Activated gamma-delta T cell treated with anti-CD3 and anti-CD28 coated beads, Interleukin-2, amount 50 U/mL, for 16 hours (primary cell): ENCODE measurements at regions not wholly inside any gene's neighbourhood (a gene's known extent, or its start where the extent isn't known, plus 50 kb on each side); places are given as distances from the start of the nearest gene placed in this dataset.

Experiments used
- DNase-seq: peaks from one replicate; pipeline ENCODE4 v3.0.0-alpha.2; 2020; ENCODE audit warnings: low read depth

DNA sequence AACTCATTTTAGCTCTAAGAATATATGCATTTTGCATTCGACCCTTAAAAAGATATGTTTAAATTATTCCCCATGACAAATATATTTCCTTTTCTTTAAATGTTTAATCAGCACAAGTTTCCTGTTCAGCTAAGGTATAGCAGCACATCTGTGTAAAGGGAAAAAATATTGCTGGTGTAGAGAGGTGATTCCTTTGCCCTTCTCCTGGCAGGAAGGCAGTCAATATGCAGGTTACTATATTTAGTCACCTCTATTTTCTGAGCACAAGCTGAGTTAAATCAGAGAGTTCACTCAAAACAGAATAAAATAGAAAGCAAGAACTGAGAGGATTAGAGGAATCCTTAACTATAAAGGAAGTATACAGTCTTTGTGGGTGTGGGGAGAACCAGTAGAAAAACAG is 274.4 kb upstream of the PCSK5 start:
- DNase-seq: no peak

DNA sequence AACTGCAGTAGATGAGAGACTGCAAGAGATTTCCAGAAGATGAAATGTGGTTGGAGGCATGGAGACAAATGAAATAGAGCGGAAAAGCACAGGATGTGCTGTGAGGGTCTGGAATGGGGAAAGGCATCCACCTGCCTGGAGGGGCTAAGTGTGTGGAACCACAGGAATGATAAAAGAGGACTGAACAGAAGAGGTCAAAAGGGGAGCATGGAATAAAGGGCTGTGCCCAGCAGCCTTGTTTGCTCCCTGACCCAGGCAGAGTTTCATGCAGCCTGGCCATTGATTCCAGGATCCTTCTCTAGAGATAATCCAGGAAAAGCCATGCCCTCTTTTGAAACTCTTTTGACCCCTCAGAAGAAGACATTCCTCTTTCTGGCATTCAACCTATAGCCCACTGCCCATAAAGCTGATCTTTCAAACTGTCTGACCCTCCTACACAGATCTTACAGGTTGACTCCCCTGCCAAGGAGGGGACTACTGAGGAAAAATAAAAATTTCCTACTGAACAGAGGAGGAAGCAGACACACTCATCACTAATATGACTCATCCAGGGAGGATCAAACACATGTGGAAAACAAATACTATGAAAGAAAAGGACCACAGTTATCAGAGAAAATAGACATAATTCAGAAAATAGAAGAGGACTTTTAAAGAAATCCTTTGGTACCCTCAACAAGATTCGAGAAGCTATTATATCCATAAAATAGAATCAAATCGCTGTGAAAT is 273.5 kb upstream of the PCSK5 start:
- DNase-seq: no peak

GRCh38 chr9:75623462-75623861 is 267.0 kb upstream of the PCSK5 start:
- DNase-seq: no peak

DNA sequence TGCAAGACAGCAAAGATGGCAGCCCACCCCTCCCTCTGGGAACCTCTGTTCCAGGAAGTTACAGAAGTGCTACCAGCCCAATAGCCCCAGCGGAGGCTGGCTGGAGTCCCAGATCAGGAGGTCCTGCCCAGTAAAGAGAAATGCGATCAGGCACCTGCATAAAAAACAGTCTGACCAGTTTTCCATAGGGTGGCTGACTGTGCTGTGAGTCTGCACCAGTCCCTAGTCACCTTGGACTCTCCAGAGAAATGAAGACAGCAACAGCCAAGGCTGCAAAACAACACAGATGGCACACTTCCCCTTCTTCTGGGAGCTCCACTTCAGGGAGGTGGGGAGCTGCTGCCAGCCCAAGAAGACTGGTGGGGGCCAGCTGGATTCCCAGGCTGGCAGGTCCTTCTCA is 265.5 kb upstream of the PCSK5 start:
- DNase-seq: no peak

DNA sequence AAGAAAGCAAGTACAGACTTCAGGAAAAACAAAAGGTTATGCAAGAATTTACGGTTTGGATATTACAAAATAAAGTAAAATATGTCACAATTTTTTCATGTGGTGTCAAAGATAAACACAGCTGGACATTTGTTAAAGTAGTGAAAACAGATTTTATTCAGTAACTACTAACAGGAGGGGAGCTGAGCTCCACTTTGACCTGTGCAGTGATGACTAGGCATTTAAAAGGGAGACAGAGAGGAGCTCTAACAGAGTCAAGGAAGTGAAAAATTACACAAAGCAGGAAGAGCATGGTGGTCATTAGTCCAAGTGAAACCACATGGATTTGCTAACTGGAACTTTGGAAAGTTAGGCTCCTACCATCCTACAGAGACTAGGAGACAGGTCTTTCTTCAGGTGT is 263.6 kb upstream of the PCSK5 start:
- no peak for DNase-seq

DNA sequence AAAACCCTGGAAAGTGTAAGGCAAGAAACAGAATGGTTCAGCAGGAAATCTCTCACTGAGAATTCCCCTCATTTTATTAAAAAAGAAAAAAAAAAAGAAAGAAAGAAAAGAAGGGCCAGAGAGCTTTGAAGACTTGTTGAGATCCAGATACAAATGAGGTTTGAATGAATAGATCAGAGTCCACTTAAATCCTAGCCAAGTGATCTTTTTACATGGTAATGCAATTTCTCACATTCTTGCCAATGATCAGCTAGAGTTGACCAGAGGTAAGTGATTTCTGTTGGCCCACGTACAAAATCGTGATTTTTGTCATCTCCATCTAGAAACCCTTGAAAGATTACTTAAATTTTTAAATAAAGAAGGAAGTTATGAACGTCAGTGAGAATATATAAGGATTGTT is 261.5 kb upstream of the PCSK5 start:
- no peak for DNase-seq

GRCh38 chr9:75633451-75634057 is 256.9 kb upstream of the PCSK5 start:
- DNase-seq: no peak

GRCh38 chr9:75636427-75637045 is 253.9 kb upstream of the PCSK5 start:
- no peak for DNase-seq

- DNase-seq: no peak
These were observed 250.4 kb upstream of the PCSK5 start for GRCh38 chr9:75639971-75640610.

GRCh38 chr9:75642522-75642921 is 248.0 kb upstream of the PCSK5 start:
- no peak for DNase-seq

- DNase-seq: no peak
These were observed 245.8 kb upstream of the PCSK5 start for GRCh38 chr9:75644649-75645048.

DNA sequence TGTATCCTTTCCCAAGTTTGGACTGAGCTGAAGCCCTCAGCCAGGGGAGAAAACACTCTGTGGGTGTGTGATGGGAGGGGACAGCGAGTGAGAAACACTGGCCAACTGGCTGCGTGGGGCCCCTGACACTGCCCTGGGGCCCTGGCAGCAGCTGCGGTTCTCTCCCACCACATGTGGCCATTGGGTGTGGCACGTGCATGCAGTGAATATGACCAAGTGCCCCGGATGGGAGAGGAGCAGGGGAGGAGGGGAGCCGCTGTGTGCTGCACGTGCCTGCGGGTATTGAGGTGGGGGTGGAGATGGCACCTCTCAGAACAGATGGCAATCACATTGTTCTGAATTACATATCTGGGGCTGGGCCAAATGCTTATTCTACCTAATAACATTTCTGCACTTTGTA is 242.4 kb upstream of the PCSK5 start:
- DNase-seq: no peak

DNA sequence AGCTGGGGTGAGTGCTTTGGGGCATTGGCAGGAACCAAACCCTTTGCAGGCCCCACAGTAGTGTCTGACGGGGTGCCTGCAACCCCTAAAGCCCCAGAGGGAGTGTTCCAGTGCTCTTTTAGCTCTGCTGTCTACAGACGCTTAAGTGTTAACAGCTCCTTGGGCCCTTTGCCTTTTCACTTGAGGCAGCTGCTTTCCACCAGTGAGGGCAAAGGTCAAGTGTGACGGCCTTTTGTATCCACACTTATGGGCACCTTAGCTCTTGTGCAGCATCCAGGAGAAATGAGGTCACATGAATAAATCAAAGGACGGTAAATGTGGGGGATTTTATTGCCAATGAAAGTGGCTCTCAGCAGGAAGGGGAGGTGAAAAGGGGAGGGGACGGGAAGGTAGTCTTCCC is 241.4 kb upstream of the PCSK5 start:
- no peak for DNase-seq

GRCh38 chr9:75651709-75652108 is 238.8 kb upstream of the PCSK5 start:
- DNase-seq: no peak

DNA sequence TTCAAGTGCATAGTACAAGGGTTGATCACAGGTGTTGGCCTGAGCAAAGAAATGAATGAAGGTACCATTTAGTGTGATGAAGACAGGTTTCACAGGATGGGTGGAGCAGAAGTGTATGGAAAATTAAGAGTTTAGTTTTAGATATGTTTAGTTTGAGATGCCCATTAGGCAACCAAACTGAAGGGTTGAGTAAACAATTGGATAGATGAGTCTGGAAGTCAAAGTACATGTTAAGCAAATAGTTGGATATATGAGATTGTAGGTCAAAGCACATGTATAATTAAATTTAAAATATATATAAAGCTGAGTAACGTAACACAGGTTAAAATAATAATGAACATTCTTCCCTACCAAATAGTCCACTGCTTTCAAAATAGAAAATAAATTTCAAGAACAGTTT is 237.1 kb upstream of the PCSK5 start:
- no peak for DNase-seq

GRCh38 chr9:75653750-75654149 is 236.7 kb upstream of the PCSK5 start:
- DNase-seq: no peak

- DNase-seq: no peak
These were observed 233.5 kb upstream of the PCSK5 start for GRCh38 chr9:75657015-75657414.

- DNase-seq: no peak
These were observed 232.1 kb upstream of the PCSK5 start for GRCh38 chr9:75658301-75658905.

- DNase-seq: no peak
These were observed 225.9 kb upstream of the PCSK5 start for GRCh38 chr9:75664597-75664996.

- no peak for DNase-seq
These were observed 223.5 kb upstream of the PCSK5 start for GRCh38 chr9:75666856-75667554.

- no peak for DNase-seq
These were observed 220.8 kb upstream of the PCSK5 start for GRCh38 chr9:75669721-75670120.

DNA sequence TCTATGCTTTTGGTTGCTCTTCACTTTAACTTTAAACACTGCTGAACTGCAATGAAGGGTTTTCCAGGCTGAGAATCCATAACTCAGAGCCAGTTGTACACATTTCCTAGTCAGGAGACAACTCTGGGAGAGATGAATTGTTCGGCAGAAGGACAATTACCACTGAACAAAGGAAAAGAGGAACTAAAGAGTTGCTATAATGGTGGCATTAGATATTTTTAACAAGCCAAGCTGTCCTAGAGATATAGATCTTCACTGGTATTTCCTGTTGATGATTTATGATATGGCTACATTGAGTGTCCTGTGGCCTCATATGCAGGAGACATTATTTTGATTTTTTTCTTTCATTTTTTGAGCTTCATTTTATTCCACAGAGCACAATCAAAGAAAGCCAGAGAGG is 219.1 kb upstream of the PCSK5 start:
- DNase-seq: no peak
